ENCODE measurements at regions not wholly inside any gene's neighbourhood (a gene's known extent, or its start where the extent isn't known, plus 50 kb on each side); places are given as distances from the start of the nearest gene placed in this dataset.
"Not testable (repeated sequence)": the region's sequence is repeated elsewhere in the genome, so short reads cannot be mapped to it uniquely, and the experiment has no call there.

- H3K4me1 ChIP-seq (ENCODE audit: control insufficient read depth in 3 of 3, insufficient read depth in 2 of 3, low read depth in 1 of 3, low read length in 2 of 3) = no peaks in the 10 kb centered on the region
- no peak overlapping the region for H3K4me3 ChIP-seq (ENCODE audit: low read depth in 1 of 3, low read length in 3 of 3)
- H3K36me3 ChIP-seq (ENCODE audit: control insufficient read depth in 3 of 3, insufficient read depth in 2 of 3, low read depth in 1 of 3, low read length in 3 of 3) = no peaks in the 10 kb centered on the region
- 45 to 58% (median 51%) methylated on average over 3 of the region's 3 CpGs for WGBS, 3 donors
- H3K27me3 ChIP-seq (ENCODE audit: control insufficient read depth in 3 of 3, insufficient read depth in 3 of 3, low read length in 3 of 3) = peaks cover 0 to 2% (median 0%) of the 10 kb centered on the region in 3 donors
- H3K27ac ChIP-seq (ENCODE audit: low read depth in 1 of 3, low read length in 2 of 3) = no peak overlapping the region
- DNase-seq (no peak), FAIRE-seq (no peak)
- H3K9me3 ChIP-seq (ENCODE audit: control insufficient read depth in 2 of 2, insufficient read depth in 1 of 2, low read depth in 1 of 2, low read length in 1 of 2) = no peaks in the 10 kb centered on the region
Measured at GRCh38 chr19:30941591-30941990, 407.6 kb downstream of the TSHZ3 start.

GRCh38 chr19:30936276-30936675 is 413.0 kb downstream of the TSHZ3 start:
- no peak for DNase-seq
- Histone ChIP-seq H3K4me1 (ENCODE audit: control insufficient read depth in 3 of 3, insufficient read depth in 2 of 3, low read depth in 1 of 3, low read length in 2 of 3) (no peaks in the 10 kb centered on the region), H3K4me3 (ENCODE audit: low read depth in 1 of 3, low read length in 3 of 3) (no peak overlapping the region), H3K27me3 (ENCODE audit: control insufficient read depth in 3 of 3, insufficient read depth in 3 of 3, low read length in 3 of 3) (peaks cover 0 to 2% (median 0%) of the 10 kb centered on the region in 3 donors), H3K36me3 (ENCODE audit: control insufficient read depth in 3 of 3, insufficient read depth in 2 of 3, low read depth in 1 of 3, low read length in 3 of 3) (no peaks in the 10 kb centered on the region), H3K9me3 (ENCODE audit: control insufficient read depth in 2 of 2, insufficient read depth in 1 of 2, low read depth in 1 of 2, low read length in 1 of 2) (no peaks in the 10 kb centered on the region), H3K27ac (ENCODE audit: low read depth in 1 of 3, low read length in 2 of 3) (no peak overlapping the region)
- WGBS, 3 donors = 69 to 87% (median 69%) methylated on average over 5 of the region's 5 CpGs
- FAIRE-seq = no peak

GRCh38 chr19:30935146-30935545 is 414.1 kb downstream of the TSHZ3 start:
- Histone ChIP-seq H3K9me3 (ENCODE audit: control insufficient read depth in 2 of 2, insufficient read depth in 1 of 2, low read depth in 1 of 2, low read length in 1 of 2) (no peaks in the 10 kb centered on the region), H3K4me3 (ENCODE audit: low read depth in 1 of 3, low read length in 3 of 3) (no peak overlapping the region), H3K27ac (ENCODE audit: low read depth in 1 of 3, low read length in 2 of 3) (no peak overlapping the region), H3K36me3 (ENCODE audit: control insufficient read depth in 3 of 3, insufficient read depth in 2 of 3, low read depth in 1 of 3, low read length in 3 of 3) (no peaks in the 10 kb centered on the region), H3K27me3 (ENCODE audit: control insufficient read depth in 3 of 3, insufficient read depth in 3 of 3, low read length in 3 of 3) (peaks cover 0 to 2% (median 0%) of the 10 kb centered on the region in 3 donors), H3K4me1 (ENCODE audit: control insufficient read depth in 3 of 3, insufficient read depth in 2 of 3, low read depth in 1 of 3, low read length in 2 of 3) (no peaks in the 10 kb centered on the region)
- 38 to 45% (median 38%) methylated on average over 4 of the region's 4 CpGs for WGBS, 3 donors
- no peak for FAIRE-seq
- no peak for DNase-seq

GRCh38 chr19:30933454-30933853 is 415.8 kb downstream of the TSHZ3 start:
- H3K4me1 ChIP-seq (ENCODE audit: control insufficient read depth in 3 of 3, insufficient read depth in 2 of 3, low read depth in 1 of 3, low read length in 2 of 3); DNase-seq; FAIRE-seq; H3K27ac ChIP-seq (ENCODE audit: low read depth in 1 of 3, low read length in 2 of 3); H3K9me3 ChIP-seq (ENCODE audit: control insufficient read depth in 2 of 2, insufficient read depth in 1 of 2, low read depth in 1 of 2, low read length in 1 of 2); H3K36me3 ChIP-seq (ENCODE audit: control insufficient read depth in 3 of 3, insufficient read depth in 2 of 3, low read depth in 1 of 3, low read length in 3 of 3); H3K4me3 ChIP-seq (ENCODE audit: low read depth in 1 of 3, low read length in 3 of 3); H3K27me3 ChIP-seq (ENCODE audit: control insufficient read depth in 3 of 3, insufficient read depth in 3 of 3, low read length in 3 of 3): not testable (repeated sequence)
- 76 to 85% (median 79%) methylated on average over 3 of the region's 3 CpGs for WGBS, 3 donors

GRCh38 chr19:30932854-30933253 is 416.4 kb downstream of the TSHZ3 start:
- FAIRE-seq (no peak), DNase-seq (no peak)

GRCh38 chr19:30930941-30931706 is 418.1 kb downstream of the TSHZ3 start:
- Histone ChIP-seq H3K27me3 (ENCODE audit: control insufficient read depth in 3 of 3, insufficient read depth in 3 of 3, low read length in 3 of 3) (peaks cover 0 to 2% (median 0%) of the 10 kb centered on the region in 3 donors), H3K4me1 (ENCODE audit: control insufficient read depth in 3 of 3, insufficient read depth in 2 of 3, low read depth in 1 of 3, low read length in 2 of 3) (no peaks in the 10 kb centered on the region), H3K36me3 (ENCODE audit: control insufficient read depth in 3 of 3, insufficient read depth in 2 of 3, low read depth in 1 of 3, low read length in 3 of 3) (no peaks in the 10 kb centered on the region), H3K4me3 (ENCODE audit: low read depth in 1 of 3, low read length in 3 of 3) (no peak overlapping the region), H3K9me3 (ENCODE audit: control insufficient read depth in 2 of 2, insufficient read depth in 1 of 2, low read depth in 1 of 2, low read length in 1 of 2) (peaks cover 0 to 5% of the 10 kb centered on the region in 2 donors), H3K27ac (ENCODE audit: low read depth in 1 of 3, low read length in 2 of 3) (no peak overlapping the region)
- DNase-seq = no peak
- 81 to 89% (median 83%) methylated on average over 12 of the region's 12 CpGs for WGBS, 3 donors
- no peak for FAIRE-seq

More at GRCh38 chr19:30932854-30933253, 416.4 kb downstream of the TSHZ3 start:
- H3K27me3 ChIP-seq (ENCODE audit: control insufficient read depth in 3 of 3, insufficient read depth in 3 of 3, low read length in 3 of 3) = peaks cover 0 to 2% (median 0%) of the 10 kb centered on the region in 3 donors
- H3K4me1 ChIP-seq (ENCODE audit: control insufficient read depth in 3 of 3, insufficient read depth in 2 of 3, low read depth in 1 of 3, low read length in 2 of 3) = no peaks in the 10 kb centered on the region
- whole genome bisulfite sequencing, 3 donors = 49 to 67% (median 50%) methylated on average over 3 of the region's 3 CpGs
- no peaks in the 10 kb centered on the region for H3K36me3 ChIP-seq (ENCODE audit: control insufficient read depth in 3 of 3, insufficient read depth in 2 of 3, low read depth in 1 of 3, low read length in 3 of 3)
- H3K27ac ChIP-seq (ENCODE audit: low read depth in 1 of 3, low read length in 2 of 3) = no peak overlapping the region
- H3K4me3 ChIP-seq (ENCODE audit: low read depth in 1 of 3, low read length in 3 of 3) = no peak overlapping the region
- H3K9me3 ChIP-seq (ENCODE audit: control insufficient read depth in 2 of 2, insufficient read depth in 1 of 2, low read depth in 1 of 2, low read length in 1 of 2) = peaks cover 0 to 5% of the 10 kb centered on the region in 2 donors

GRCh38 chr19:30927705-30928104 is 421.5 kb downstream of the TSHZ3 start:
- H3K4me1 ChIP-seq (ENCODE audit: control insufficient read depth in 3 of 3, insufficient read depth in 2 of 3, low read depth in 1 of 3, low read length in 2 of 3) = no peaks in the 10 kb centered on the region
- H3K9me3 ChIP-seq (ENCODE audit: control insufficient read depth in 2 of 2, insufficient read depth in 1 of 2, low read depth in 1 of 2, low read length in 1 of 2) = peaks cover 0 to 5% of the 10 kb centered on the region in 2 donors
- DNase-seq (no peak), FAIRE-seq (no peak)
- no peak overlapping the region for H3K27ac ChIP-seq (ENCODE audit: low read depth in 1 of 3, low read length in 2 of 3)
- no peak overlapping the region for H3K4me3 ChIP-seq (ENCODE audit: low read depth in 1 of 3, low read length in 3 of 3)
- 79 to 81% (median 79%) methylated on average over 6 of the region's 6 CpGs for WGBS, 3 donors
- no peaks in the 10 kb centered on the region for H3K36me3 ChIP-seq (ENCODE audit: control insufficient read depth in 3 of 3, insufficient read depth in 2 of 3, low read depth in 1 of 3, low read length in 3 of 3)
- no peaks in the 10 kb centered on the region for H3K27me3 ChIP-seq (ENCODE audit: control insufficient read depth in 3 of 3, insufficient read depth in 3 of 3, low read length in 3 of 3)

- Histone ChIP-seq H3K27ac (ENCODE audit: low read depth in 1 of 3, low read length in 2 of 3) (no peak overlapping the region), H3K4me1 (ENCODE audit: control insufficient read depth in 3 of 3, insufficient read depth in 2 of 3, low read depth in 1 of 3, low read length in 2 of 3) (no peaks in the 10 kb centered on the region), H3K9me3 (ENCODE audit: control insufficient read depth in 2 of 2, insufficient read depth in 1 of 2, low read depth in 1 of 2, low read length in 1 of 2) (peaks cover 0 to 5% of the 10 kb centered on the region in 2 donors), H3K36me3 (ENCODE audit: control insufficient read depth in 3 of 3, insufficient read depth in 2 of 3, low read depth in 1 of 3, low read length in 3 of 3) (no peaks in the 10 kb centered on the region), H3K4me3 (ENCODE audit: low read depth in 1 of 3, low read length in 3 of 3) (no peak overlapping the region), H3K27me3 (ENCODE audit: control insufficient read depth in 3 of 3, insufficient read depth in 3 of 3, low read length in 3 of 3) (no peaks in the 10 kb centered on the region)
- WGBS, 3 donors = 71 to 81% (median 76%) methylated on average over 11 of the region's 11 CpGs
- DNase-seq = no peak
- FAIRE-seq = no peak
Measured at GRCh38 chr19:30924670-30925069, 424.6 kb downstream of the TSHZ3 start.
